A673 (cell line): ENCODE measurements at regions not wholly inside any gene's neighbourhood (a gene's known extent, or its start where the extent isn't known, plus 50 kb on each side); places are given as distances from the start of the nearest gene placed in this dataset.

ENCODE experiments used
- CTCF ChIP-seq: fragments of 300-800, 200-600 bp; sonication (generic); conservative IDR thresholded peaks from 2 replicates; pipeline ENCODE4 v1.5.1; 2017; ENCODE audit warnings: low read depth, mild to moderate bottlenecking, antibody characterized with exemption, low read length, moderate library complexity, mixed read lengths
- EZH2 ChIP-seq: fragments of 200-600 bp; sonication (generic); IDR thresholded peaks from 2 replicates; pipeline ENCODE4 v1.6.1; 2017; ENCODE audit warnings: borderline replicate concordance, low read depth, mild to moderate bottlenecking, mixed read lengths, antibody characterized with exemption, low read length; ENCODE audit not compliant: poor library complexity, severe bottlenecking

GRCh38 chr5:173710528-173710927 lies 94.1 kb upstream of the BOD1 start:
- TF ChIP-seq CTCF = no peak
- TF ChIP-seq EZH2 = no peak
